HL-60 (cell line): ENCODE measurements at regions not wholly inside any gene's neighbourhood (a gene's known extent, or its start where the extent isn't known, plus 50 kb on each side); places are given as distances from the start of the nearest gene placed in this dataset.

ENCODE experiments used
- DNase-seq, 2 experiments: peaks; one replicate each; pipeline ENCODE4 v3.0.0-alpha.2; 2010 to 2020; ENCODE audit warnings: low read depth in 1 of 2, low spot score in 1 of 2
- H3K27ac ChIP-seq: fragments of 250-450 bp; sonication (Bioruptor Pico); replicated peaks from 2 replicates; pipeline ENCODE4 v1.5.1; 2020; ENCODE audit warnings: mild to moderate bottlenecking, moderate library complexity
- H3K27me3 ChIP-seq: fragments of 250-450 bp; sonication (Bioruptor Pico); 2 replicates; pipeline ENCODE4 v1.5.1; 2021; ENCODE audit warnings: mild to moderate bottlenecking, moderate library complexity; ENCODE audit not compliant: insufficient read depth, poor library complexity, severe bottlenecking
- H3K4me3 ChIP-seq: replicated peaks from 2 replicates; pipeline ENCODE4 v1.5.1; 2011; ENCODE audit warnings: mild to moderate bottlenecking, control low read depth, low read length; ENCODE audit not compliant: insufficient read depth
- GABPA ChIP-seq: IDR thresholded peaks from 2 replicates; pipeline ENCODE4 v1.6.1; 2012; ENCODE audit warnings: low read depth
- POLR2AphosphoS5 ChIP-seq: IDR thresholded peaks from 2 replicates; pipeline ENCODE4 v1.6.1; 2012; ENCODE audit warnings: low read depth
- REST ChIP-seq: IDR thresholded peaks from 2 replicates; pipeline ENCODE4 v1.6.1; 2012; ENCODE audit warnings: low read depth; ENCODE audit not compliant: insufficient replicate concordance
- SPI1 ChIP-seq: IDR thresholded peaks from 2 replicates; pipeline ENCODE4 v1.6.1; 2012; ENCODE audit warnings: low read depth, mild to moderate bottlenecking, borderline replicate concordance
- TF ChIP-seq, protein P1 (sequence below): IDR thresholded peaks from one replicate; pipeline ENCODE4 v1.5.1; 2011; ENCODE audit warnings: low read length, control low read depth, inconsistent platforms; ENCODE audit not compliant: insufficient read depth

DNA sequence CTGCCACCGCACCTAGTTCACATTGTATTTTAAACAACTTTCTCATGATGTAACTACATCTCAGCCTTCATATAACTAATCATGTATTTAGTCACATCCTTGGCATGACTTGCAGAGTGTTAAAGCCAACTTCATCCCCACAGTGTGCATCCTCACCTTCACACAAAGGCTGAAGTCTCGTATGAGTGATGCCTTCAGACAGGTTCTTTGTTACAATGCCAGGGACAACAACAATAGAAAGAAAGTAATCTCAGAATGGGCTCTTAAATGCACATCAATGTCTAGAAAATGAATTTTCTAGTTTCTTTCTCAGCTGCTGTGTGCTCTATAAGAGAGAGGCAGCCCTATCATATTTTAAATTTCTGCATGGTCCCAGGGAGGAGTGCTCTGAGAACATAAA is 221.3 kb downstream of the DIO2 start:
- Histone ChIP-seq H3K4me3 (no peak overlapping the region), H3K27me3 (no peaks in the 10 kb centered on the region), H3K27ac (no peak overlapping the region)
- TF ChIP-seq SPI1 (no peak), REST (no peak), POLR2AphosphoS5 (no peak), GABPA (no peak)
- TF ChIP-seq, protein P1, sequence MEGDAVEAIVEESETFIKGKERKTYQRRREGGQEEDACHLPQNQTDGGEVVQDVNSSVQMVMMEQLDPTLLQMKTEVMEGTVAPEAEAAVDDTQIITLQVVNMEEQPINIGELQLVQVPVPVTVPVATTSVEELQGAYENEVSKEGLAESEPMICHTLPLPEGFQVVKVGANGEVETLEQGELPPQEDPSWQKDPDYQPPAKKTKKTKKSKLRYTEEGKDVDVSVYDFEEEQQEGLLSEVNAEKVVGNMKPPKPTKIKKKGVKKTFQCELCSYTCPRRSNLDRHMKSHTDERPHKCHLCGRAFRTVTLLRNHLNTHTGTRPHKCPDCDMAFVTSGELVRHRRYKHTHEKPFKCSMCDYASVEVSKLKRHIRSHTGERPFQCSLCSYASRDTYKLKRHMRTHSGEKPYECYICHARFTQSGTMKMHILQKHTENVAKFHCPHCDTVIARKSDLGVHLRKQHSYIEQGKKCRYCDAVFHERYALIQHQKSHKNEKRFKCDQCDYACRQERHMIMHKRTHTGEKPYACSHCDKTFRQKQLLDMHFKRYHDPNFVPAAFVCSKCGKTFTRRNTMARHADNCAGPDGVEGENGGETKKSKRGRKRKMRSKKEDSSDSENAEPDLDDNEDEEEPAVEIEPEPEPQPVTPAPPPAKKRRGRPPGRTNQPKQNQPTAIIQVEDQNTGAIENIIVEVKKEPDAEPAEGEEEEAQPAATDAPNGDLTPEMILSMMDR = no peak
- DNase-seq = no peak

GRCh38 chr14:79986251-79986650 is 225.1 kb downstream of the DIO2 start:
- Histone ChIP-seq H3K27me3 (no peaks in the 10 kb centered on the region), H3K4me3 (no peak overlapping the region), H3K27ac (no peak overlapping the region)
- TF ChIP-seq GABPA (no peak), POLR2AphosphoS5 (no peak), REST (no peak)
- no peak for DNase-seq

- H3K4me3 ChIP-seq = no peak overlapping the region
- TF ChIP-seq SPI1 = no peak
- no peak for TF ChIP-seq GABPA
- TF ChIP-seq REST = no peak
- TF ChIP-seq POLR2AphosphoS5 = no peak
- TF ChIP-seq, protein P1 = no peak
- H3K27me3 ChIP-seq = no peaks in the 10 kb centered on the region
- DNase-seq = no peak
- H3K27ac ChIP-seq = no peak overlapping the region
These were observed 239.1 kb downstream of the DIO2 start for GRCh38 chr14:79972230-79972629.

GRCh38 chr14:79971330-79971729 is 240.0 kb downstream of the DIO2 start:
- no peak for DNase-seq
- TF ChIP-seq GABPA = no peak
- TF ChIP-seq SPI1 = no peak
- no peak for TF ChIP-seq REST
- no peak for TF ChIP-seq POLR2AphosphoS5
- TF ChIP-seq, protein P1 = no peak
- no peak overlapping the region for H3K27ac ChIP-seq
- H3K4me3 ChIP-seq = no peak overlapping the region
- H3K27me3 ChIP-seq = no peaks in the 10 kb centered on the region
